LNCaP clone FGC (cell line): ENCODE measurements at regions not wholly inside any gene's neighbourhood (a gene's known extent, or its start where the extent isn't known, plus 50 kb on each side); places are given as distances from the start of the nearest gene placed in this dataset.

ENCODE experiments used
- DNase-seq: peaks from one replicate; pipeline ENCODE4 v3.0.0-alpha.2; 2011; ENCODE audit warnings: low read depth
- H3K4me3 ChIP-seq: 2 replicates; pipeline ENCODE4 v1.5.1; 2011; ENCODE audit warnings: mild to moderate bottlenecking, low read depth, low read length, control low read depth
- CTCF ChIP-seq: IDR thresholded peaks from 2 replicates; pipeline ENCODE4 v1.5.1; 2012; ENCODE audit warnings: mild to moderate bottlenecking; ENCODE audit not compliant: control insufficient read depth, insufficient read depth; ENCODE audit errors: extremely low read depth

GRCh38 chr6:115356371-115356770 is 704.3 kb downstream of the FRK start:
- no peak for DNase-seq
- no peak overlapping the region for H3K4me3 ChIP-seq
- no peak for TF ChIP-seq CTCF

- no peak for DNase-seq
- no peak overlapping the region for H3K4me3 ChIP-seq
- no peak for TF ChIP-seq CTCF
Observed at GRCh38 chr6:115323001-115323400, 737.7 kb downstream of the FRK start.

GRCh38 chr6:115319823-115320222 is 740.9 kb downstream of the FRK start:
- TF ChIP-seq CTCF: no peak
- H3K4me3 ChIP-seq: no peak overlapping the region
- DNase-seq: no peak

DNA sequence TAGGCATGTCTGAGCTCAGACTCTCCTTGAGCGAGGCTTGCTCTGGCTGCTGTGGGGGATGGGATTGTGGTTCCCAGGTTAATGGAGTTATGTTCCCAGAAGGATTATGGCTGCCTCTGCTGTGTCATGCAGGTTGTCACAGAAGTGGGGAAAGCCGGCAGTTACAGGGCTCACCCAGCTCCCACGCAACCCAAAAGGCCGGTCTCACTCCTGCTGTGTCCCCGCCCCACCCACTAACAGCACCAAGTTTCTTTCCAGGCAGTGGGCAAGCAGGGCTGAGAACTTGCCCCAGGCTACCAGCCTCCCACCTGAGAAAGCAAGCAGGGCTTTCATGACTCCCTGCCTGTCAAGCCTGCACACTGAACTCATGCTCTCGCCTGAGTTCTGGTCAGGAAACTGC is 750.5 kb downstream of the FRK start:
- DNase-seq: no peak
- TF ChIP-seq CTCF: no peak
- H3K4me3 ChIP-seq: no peak overlapping the region

GRCh38 chr6:115302731-115303130 is 758.0 kb downstream of the FRK start:
- DNase-seq: no peak
- H3K4me3 ChIP-seq: no peak overlapping the region
- TF ChIP-seq CTCF: no peak

- no peak for TF ChIP-seq CTCF
- no peak for DNase-seq
- no peak overlapping the region for H3K4me3 ChIP-seq
Observed at GRCh38 chr6:115287467-115287866, 773.2 kb downstream of the FRK start.

- no peak for TF ChIP-seq CTCF
- no peak overlapping the region for H3K4me3 ChIP-seq
- no peak for DNase-seq
Observed at GRCh38 chr6:115276881-115277565, 783.7 kb downstream of the FRK start.
